ENCODE measurements at regions not wholly inside any gene's neighbourhood (a gene's known extent, or its start where the extent isn't known, plus 50 kb on each side); places are given as distances from the start of the nearest gene placed in this dataset.

GRCh38 chr5:26641492-26641891 is 396.9 kb downstream of the CDH9 start:
- ATAC-seq (ENCODE audit: insufficient read depth, low FRiP score) (no peak), DNase-seq (no peak)
- H3K4me3 ChIP-seq, result no peak overlapping the region
- TF ChIP-seq CTCF (IDR thresholded peaks at IDR 0.05; ENCODE audit: control extremely low read depth, extremely low read depth), result no peak
- no peaks in the 10 kb centered on the region for H3K4me1 ChIP-seq (ENCODE audit: control insufficient read depth in 5 of 5, insufficient read depth in 5 of 5, low read length in 5 of 5)
- no peak overlapping the region for H3K9ac ChIP-seq (ENCODE audit: insufficient read depth in 1 of 2, low read length in 2 of 2)
- no peaks in the 10 kb centered on the region for H3K27me3 ChIP-seq (ENCODE audit: control insufficient read depth in 3 of 3, insufficient read depth in 3 of 3, low read length in 2 of 3)
- no peak overlapping the region for H3K27ac ChIP-seq (ENCODE audit: low read depth in 1 of 2, low read length in 1 of 2)
- H3K36me3 ChIP-seq (ENCODE audit: control insufficient read depth in 4 of 4, insufficient read depth in 4 of 4, low read length in 4 of 4), result no peaks in the 10 kb centered on the region
- no peaks in the 10 kb centered on the region for H3K9me3 ChIP-seq (ENCODE audit: control insufficient read depth in 4 of 4, insufficient read depth in 3 of 4, low read length in 3 of 4)
- WGBS, 2 donors, result 83 to 92% methylated on average over 2 of the region's 2 CpGs

GRCh38 chr5:26625099-26625498 is 413.3 kb downstream of the CDH9 start:
- H3K4me3 ChIP-seq, result no peak overlapping the region
- no peak overlapping the region for H3K9ac ChIP-seq (ENCODE audit: insufficient read depth in 1 of 2, low read length in 2 of 2)
- ATAC-seq (ENCODE audit: insufficient read depth, low FRiP score), result no peak
- no peak for TF ChIP-seq CTCF (IDR thresholded peaks at IDR 0.05; ENCODE audit: control extremely low read depth, extremely low read depth)
- H3K36me3 ChIP-seq (ENCODE audit: control insufficient read depth in 4 of 4, insufficient read depth in 4 of 4, low read length in 4 of 4), result no peaks in the 10 kb centered on the region
- 72 to 78% methylated on average over 5 of the region's 5 CpGs for WGBS, 2 donors
- DNase-seq, result no peak
- no peaks in the 10 kb centered on the region for H3K27me3 ChIP-seq (ENCODE audit: control insufficient read depth in 3 of 3, insufficient read depth in 3 of 3, low read length in 2 of 3)
- no peak overlapping the region for H3K27ac ChIP-seq (ENCODE audit: low read depth in 1 of 2, low read length in 1 of 2)
- H3K4me1 ChIP-seq (ENCODE audit: control insufficient read depth in 5 of 5, insufficient read depth in 5 of 5, low read length in 5 of 5), result no peaks in the 10 kb centered on the region
- H3K9me3 ChIP-seq (ENCODE audit: control insufficient read depth in 4 of 4, insufficient read depth in 3 of 4, low read length in 3 of 4), result no peaks in the 10 kb centered on the region

GRCh38 chr5:26622947-26623346 is 415.4 kb downstream of the CDH9 start:
- Histone ChIP-seq H3K36me3 (ENCODE audit: control insufficient read depth in 4 of 4, insufficient read depth in 4 of 4, low read length in 4 of 4) (no peaks in the 10 kb centered on the region), H3K4me1 (ENCODE audit: control insufficient read depth in 5 of 5, insufficient read depth in 5 of 5, low read length in 5 of 5) (no peaks in the 10 kb centered on the region), H3K9me3 (ENCODE audit: control insufficient read depth in 4 of 4, insufficient read depth in 3 of 4, low read length in 3 of 4) (no peaks in the 10 kb centered on the region), H3K9ac (ENCODE audit: insufficient read depth in 1 of 2, low read length in 2 of 2) (no peak overlapping the region), H3K27me3 (ENCODE audit: control insufficient read depth in 3 of 3, insufficient read depth in 3 of 3, low read length in 2 of 3) (no peaks in the 10 kb centered on the region), H3K4me3 (no peak overlapping the region), H3K27ac (ENCODE audit: low read depth in 1 of 2, low read length in 1 of 2) (no peak overlapping the region)
- 66 to 75% methylated on average over 3 of the region's 3 CpGs for WGBS, 2 donors
- DNase-seq (no peak), ATAC-seq (ENCODE audit: insufficient read depth, low FRiP score) (no peak)
- no peak for TF ChIP-seq CTCF (IDR thresholded peaks at IDR 0.05; ENCODE audit: control extremely low read depth, extremely low read depth)

- Histone ChIP-seq H3K4me1 (ENCODE audit: control insufficient read depth in 5 of 5, insufficient read depth in 5 of 5, low read length in 5 of 5) (no peaks in the 10 kb centered on the region), H3K4me3 (no peak overlapping the region), H3K36me3 (ENCODE audit: control insufficient read depth in 4 of 4, insufficient read depth in 4 of 4, low read length in 4 of 4) (no peaks in the 10 kb centered on the region), H3K9me3 (ENCODE audit: control insufficient read depth in 4 of 4, insufficient read depth in 3 of 4, low read length in 3 of 4) (no peaks in the 10 kb centered on the region), H3K27me3 (ENCODE audit: control insufficient read depth in 3 of 3, insufficient read depth in 3 of 3, low read length in 2 of 3) (no peaks in the 10 kb centered on the region), H3K27ac (ENCODE audit: low read depth in 1 of 2, low read length in 1 of 2) (no peak overlapping the region), H3K9ac (ENCODE audit: insufficient read depth in 1 of 2, low read length in 2 of 2) (no peak overlapping the region)
- DNase-seq (no peak), ATAC-seq (ENCODE audit: insufficient read depth, low FRiP score) (no peak)
- TF ChIP-seq CTCF (IDR thresholded peaks at IDR 0.05; ENCODE audit: control extremely low read depth, extremely low read depth), result no peak
- 77 to 78% methylated on average over 1 of the region's 1 CpG for WGBS, 2 donors
Observed at GRCh38 chr5:26610577-26610976, 427.8 kb downstream of the CDH9 start.
